Mucosa of descending colon (tissue), 3 donors: ENCODE measurements at regions not wholly inside any gene's neighbourhood (a gene's known extent, or its start where the extent isn't known, plus 50 kb on each side); places are given as distances from the start of the nearest gene placed in this dataset.
"Not testable (repeated sequence)": the region's sequence is repeated elsewhere in the genome, so short reads cannot be mapped to it uniquely, and the experiment has no call there.

ENCODE experiments used
- ATAC-seq: fragments of 200-7000 bp; cut with Tn5 transposase; one replicate; pipeline ENCODE4 v1.9.1; 2020; ENCODE audit warnings: mild to moderate bottlenecking, moderate library complexity
- DNase-seq, 3 donors: peaks; one replicate each; pipeline ENCODE4 v3.0.0-alpha.2; 2020
- H3K36me3 ChIP-seq: fragments of 200-600 bp; one replicate; pipeline ENCODE4 v1.8.0; 2021; ENCODE audit warnings: low read depth, mild to moderate bottlenecking
- H3K4me1 ChIP-seq: fragments of 200-600 bp; one replicate; pipeline ENCODE4 v1.8.0; 2021; ENCODE audit warnings: low read depth, mild to moderate bottlenecking
- H3K4me3 ChIP-seq: fragments of 200-600 bp; one replicate; pipeline ENCODE4 v1.8.0; 2021; ENCODE audit warnings: mild to moderate bottlenecking
- H3K9me3 ChIP-seq: fragments of 200-600 bp; one replicate; pipeline ENCODE4 v1.8.0; 2021; ENCODE audit warnings: mild to moderate bottlenecking
- intact Hi-C, 2 donors: fragments of 100-400 bp; cut with DNase I in 1 of 2; cut with micrococcal nuclease in 1 of 2; formaldehyde crosslinking; loops; one replicate each; pipeline versions ENCODE4 v1.11.0 to v1.11.1; 2022; cut with DNase I, micrococcal nuclease
- TF ChIP-seq, protein P1 (sequence below): fragments of 200-600 bp; IDR thresholded peaks from one replicate; pipeline ENCODE4 v1.8.0; 2022; ENCODE audit warnings: antibody characterized with exemption, mild to moderate bottlenecking
- donor health status: DM: no; HTN: no; CAD: no; lungs with moderate emphysema.
- donor health status: DM: no; HTN: no; CAD: no.
- donor health status: DM: no; HTN: yes; CAD: no.

DNA sequence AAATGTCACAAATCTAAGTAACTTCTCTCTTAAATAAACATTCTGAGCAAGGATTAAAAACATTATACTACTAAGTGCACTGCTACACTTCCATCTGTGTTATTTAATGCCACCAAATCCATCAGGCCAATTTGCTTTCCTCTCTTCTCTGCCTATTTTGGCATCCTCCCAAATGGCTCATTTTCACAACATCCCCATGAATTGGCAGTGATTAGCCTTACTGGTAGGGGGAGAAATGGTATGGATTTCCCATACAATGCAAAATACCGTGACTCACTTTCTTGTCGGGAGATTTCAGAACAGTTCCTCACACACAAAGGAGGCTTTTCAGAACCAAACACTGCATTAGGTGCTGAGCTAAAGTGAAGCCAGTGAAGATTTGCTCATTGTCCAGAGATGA, 195.7 kb downstream of the MIS18A start:
- no peak overlapping the region for H3K4me3 ChIP-seq
- TF ChIP-seq, protein P1, sequence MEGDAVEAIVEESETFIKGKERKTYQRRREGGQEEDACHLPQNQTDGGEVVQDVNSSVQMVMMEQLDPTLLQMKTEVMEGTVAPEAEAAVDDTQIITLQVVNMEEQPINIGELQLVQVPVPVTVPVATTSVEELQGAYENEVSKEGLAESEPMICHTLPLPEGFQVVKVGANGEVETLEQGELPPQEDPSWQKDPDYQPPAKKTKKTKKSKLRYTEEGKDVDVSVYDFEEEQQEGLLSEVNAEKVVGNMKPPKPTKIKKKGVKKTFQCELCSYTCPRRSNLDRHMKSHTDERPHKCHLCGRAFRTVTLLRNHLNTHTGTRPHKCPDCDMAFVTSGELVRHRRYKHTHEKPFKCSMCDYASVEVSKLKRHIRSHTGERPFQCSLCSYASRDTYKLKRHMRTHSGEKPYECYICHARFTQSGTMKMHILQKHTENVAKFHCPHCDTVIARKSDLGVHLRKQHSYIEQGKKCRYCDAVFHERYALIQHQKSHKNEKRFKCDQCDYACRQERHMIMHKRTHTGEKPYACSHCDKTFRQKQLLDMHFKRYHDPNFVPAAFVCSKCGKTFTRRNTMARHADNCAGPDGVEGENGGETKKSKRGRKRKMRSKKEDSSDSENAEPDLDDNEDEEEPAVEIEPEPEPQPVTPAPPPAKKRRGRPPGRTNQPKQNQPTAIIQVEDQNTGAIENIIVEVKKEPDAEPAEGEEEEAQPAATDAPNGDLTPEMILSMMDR, result no peak
- no peak for DNase-seq
- no peaks in the 10 kb centered on the region for H3K4me1 ChIP-seq
- no peaks in the 10 kb centered on the region for H3K36me3 ChIP-seq
- H3K9me3 ChIP-seq, result no peaks in the 10 kb centered on the region
- intact Hi-C loops, result no loop called here
- no peak for ATAC-seq

DNA sequence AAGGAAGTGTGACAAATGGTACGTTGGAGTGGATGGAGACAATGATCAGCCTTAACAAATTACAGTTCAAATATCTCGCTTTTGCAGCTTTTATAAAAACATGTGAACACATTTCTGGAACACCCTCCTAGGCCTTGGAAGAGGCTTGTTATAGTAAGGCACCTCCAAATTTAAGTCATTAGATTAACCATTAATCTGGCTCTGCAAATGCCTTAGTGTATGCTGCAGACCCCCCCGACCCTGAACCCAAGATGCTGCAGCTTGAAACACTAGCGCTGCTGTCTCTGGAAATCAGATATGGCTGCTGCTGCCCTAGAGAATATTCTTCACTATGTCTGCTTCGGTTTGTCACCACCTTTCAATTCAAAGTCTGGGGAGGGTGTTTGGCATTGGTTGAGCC, 196.4 kb downstream of the MIS18A start:
- H3K9me3 ChIP-seq, result no peaks in the 10 kb centered on the region
- TF ChIP-seq, protein P1, result no peak
- ATAC-seq (no peak), DNase-seq (no peak)
- no peaks in the 10 kb centered on the region for H3K4me1 ChIP-seq
- no peaks in the 10 kb centered on the region for H3K36me3 ChIP-seq
- intact Hi-C loops, result no loop called here
- no peak overlapping the region for H3K4me3 ChIP-seq

DNA sequence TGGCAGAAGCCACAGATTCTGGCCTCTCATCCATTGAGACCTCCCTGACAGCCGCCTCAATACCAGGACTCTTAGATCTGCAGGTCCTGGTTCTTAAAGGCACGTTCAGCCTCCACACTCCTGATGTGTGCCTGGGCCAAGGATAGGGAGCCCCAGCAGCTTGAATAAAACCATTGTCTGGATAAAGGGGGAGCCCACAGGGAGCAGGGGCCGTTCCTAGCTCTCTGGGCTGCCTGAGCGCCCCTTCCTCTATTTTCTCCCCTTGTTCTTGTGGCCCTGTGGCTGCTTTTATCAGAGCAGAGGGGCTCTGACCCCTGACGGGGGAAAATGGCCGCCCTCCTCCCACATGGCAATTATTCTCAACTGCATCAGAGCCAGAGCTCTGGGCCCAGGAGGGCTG, 200.8 kb downstream of the HUNK start:
- ATAC-seq, result no peak
- no peak overlapping the region for H3K4me3 ChIP-seq
- intact Hi-C loops, result no loop called here
- no peaks in the 10 kb centered on the region for H3K36me3 ChIP-seq
- TF ChIP-seq, protein P1, result no peak
- H3K4me1 ChIP-seq, result no peaks in the 10 kb centered on the region
- DNase-seq, result no peak
- H3K9me3 ChIP-seq, result no peaks in the 10 kb centered on the region

GRCh38 chr21:32073190-32073589, 200.4 kb downstream of the HUNK start:
- Histone ChIP-seq H3K4me3 (no peak overlapping the region), H3K9me3 (no peaks in the 10 kb centered on the region), H3K4me1 (no peaks in the 10 kb centered on the region), H3K36me3 (no peaks in the 10 kb centered on the region)
- ATAC-seq (no peak), DNase-seq (no peak)
- TF ChIP-seq, protein P1, result no peak
- intact Hi-C loops, result no loop called here

GRCh38 chr21:32071620-32072019, 198.8 kb downstream of the HUNK start:
- DNase-seq, H3K4me3 ChIP-seq, ATAC-seq, intact Hi-C loops, H3K4me1 ChIP-seq, H3K9me3 ChIP-seq, H3K36me3 ChIP-seq: not testable (repeated sequence)

DNA sequence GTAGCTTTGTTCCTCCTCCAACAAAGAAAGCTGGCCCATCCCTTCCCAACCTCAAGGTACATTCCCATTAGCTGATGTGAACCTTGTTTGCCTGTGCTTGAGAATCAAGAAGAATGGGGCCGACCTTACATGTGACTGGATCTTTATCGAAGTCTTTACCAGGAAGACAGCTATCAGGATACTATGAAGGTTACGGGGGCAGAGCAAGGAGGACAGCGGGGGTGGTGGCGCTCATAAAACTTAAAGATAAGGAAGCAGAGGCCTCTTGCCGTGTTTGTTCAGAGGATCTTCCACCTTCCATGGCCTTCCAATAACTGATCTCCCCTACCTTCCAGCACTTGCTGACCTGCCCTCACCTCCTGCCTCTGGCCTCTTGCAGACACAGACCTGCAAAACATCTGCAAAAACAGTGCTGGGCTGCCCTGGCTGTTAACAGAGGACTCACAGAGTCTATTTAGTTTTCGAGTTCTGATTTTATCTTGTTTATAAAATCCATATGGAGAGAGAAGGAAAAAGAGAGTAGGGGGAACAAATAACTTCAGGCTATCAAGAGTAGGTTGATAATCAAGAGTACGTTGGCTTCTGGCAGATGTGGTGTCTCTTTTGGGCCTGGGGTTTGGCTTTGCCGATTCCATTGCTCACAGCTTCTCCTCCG, 198.0 kb downstream of the HUNK start:
- TF ChIP-seq, protein P1, result no peak
- Histone ChIP-seq H3K9me3 (no peaks in the 10 kb centered on the region), H3K4me1 (no peaks in the 10 kb centered on the region), H3K36me3 (no peaks in the 10 kb centered on the region), H3K4me3 (no peak overlapping the region)
- DNase-seq (no peak), ATAC-seq (no peak)
- intact Hi-C loops, result no loop called here
